GM12878 (cell line): ENCODE measurements at regions not wholly inside any gene's neighbourhood (a gene's known extent, or its start where the extent isn't known, plus 50 kb on each side); places are given as distances from the start of the nearest gene placed in this dataset.

Experiments used
- CBX3 ChIP-seq: fragments of 200-600 bp; sonication (generic); IDR thresholded peaks from 2 replicates; pipeline ENCODE4 v1.6.1; 2016; ENCODE audit warnings: low read depth, borderline replicate concordance
- CREB1 ChIP-seq: IDR thresholded peaks from 2 replicates; pipeline ENCODE4 v1.6.1; 2012; ENCODE audit warnings: low read depth, mild to moderate bottlenecking, inconsistent platforms
- CTCF ChIP-seq, 3 experiments: IDR thresholded peaks in 2 of 3; conservative IDR thresholded peaks in 1 of 3; 2 replicates each; pipeline ENCODE4 v1.5.1; 2011; ENCODE audit warnings: low read depth in 3 of 3, low read length in 3 of 3, mild to moderate bottlenecking in 3 of 3, control low read depth in 2 of 3, moderate library complexity in 2 of 3, inconsistent platforms in 1 of 3, mixed read lengths in 1 of 3; ENCODE audit not compliant: control insufficient read depth in 2 of 3, insufficient read depth in 1 of 3; ENCODE audit errors: extremely low read depth in 1 of 3
- ELK1 ChIP-seq: IDR thresholded peaks from 2 replicates; pipeline ENCODE4 v1.6.1; 2012; ENCODE audit warnings: low read depth, low read length, improper control_type of control experiment
- MYC ChIP-seq: IDR thresholded peaks from 2 replicates; pipeline ENCODE4 v1.6.1; 2011; ENCODE audit warnings: mild to moderate bottlenecking, low read length, moderate library complexity, inconsistent platforms; ENCODE audit not compliant: insufficient read depth, insufficient replicate concordance, insufficient read length, severe bottlenecking
- SUZ12 ChIP-seq: fragments of 200-600 bp; sonication (generic); IDR thresholded peaks from one replicate; pipeline ENCODE4 v1.6.1; 2018; ENCODE audit warnings: antibody characterized with exemption, mild to moderate bottlenecking; ENCODE audit not compliant: unreplicated experiment
- TAF1 ChIP-seq: IDR thresholded peaks from 2 replicates; pipeline ENCODE4 v1.6.1; 2011; ENCODE audit warnings: mild to moderate bottlenecking, low read depth, low read length, borderline replicate concordance

GRCh38 chr12:115121053-115121452 lies 437.1 kb upstream of the TBX3 start:
- TF ChIP-seq ELK1 = no peak
- TF ChIP-seq CREB1 = no peak
- TF ChIP-seq MYC = no peak
- TF ChIP-seq CTCF (IDR thresholded peaks at IDR 0.05 in 2 of 3, conservative IDR thresholded peaks at IDR 0.05 in 1 of 3; ENCODE audit: control insufficient read depth in 2 of 3, extremely low read depth in 1 of 3, insufficient read depth in 1 of 3, low read depth in 3 of 3, low read length in 3 of 3) = no peak
- no peak for TF ChIP-seq CBX3
- no peak for TF ChIP-seq TAF1
- no peak for TF ChIP-seq SUZ12
